Liver (tissue), 2 donors: ENCODE measurements at regions not wholly inside any gene's neighbourhood (a gene's known extent, or its start where the extent isn't known, plus 50 kb on each side); places are given as distances from the start of the nearest gene placed in this dataset.

Experiments
- TF ChIP-seq, protein P1 (sequence below): fragments of 150-350 bp; IDR thresholded peaks from 2 replicates; pipeline ENCODE4 v1.5.1; 2017; ENCODE audit warnings: improper control_type of control experiment, low read depth, low read length; ENCODE audit not compliant: missing input control
- TF ChIP-seq, protein P2 (sequence below): IDR thresholded peaks from 2 replicates; pipeline ENCODE4 v1.6.1; 2016; ENCODE audit warnings: antibody characterized with exemption
- TF ChIP-seq, protein P3 (sequence below): IDR thresholded peaks from 2 replicates; pipeline ENCODE4 v1.6.1; 2016; ENCODE audit warnings: antibody characterized with exemption
- donor health status: healthy.

DNA sequence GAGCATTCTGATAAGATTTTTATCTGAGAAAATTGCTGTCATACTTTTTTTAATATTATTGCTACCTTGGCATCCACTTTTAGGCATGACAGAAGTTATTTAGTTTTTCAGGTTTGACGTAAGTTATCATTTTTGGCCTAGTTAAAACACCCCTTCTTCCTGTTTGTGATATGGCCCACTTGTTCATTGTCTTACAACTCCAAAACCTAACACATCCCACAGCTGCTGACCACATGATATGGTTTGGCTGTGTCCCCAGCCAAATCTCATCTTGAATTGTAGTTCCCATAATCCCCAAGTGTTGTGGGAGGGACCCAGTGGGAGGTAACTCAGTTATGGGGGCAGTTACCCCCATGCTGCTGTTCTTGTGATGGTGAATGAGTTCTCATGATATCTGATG lies 388.1 kb downstream of the SLC4A3 start:
- TF ChIP-seq, protein P1, sequence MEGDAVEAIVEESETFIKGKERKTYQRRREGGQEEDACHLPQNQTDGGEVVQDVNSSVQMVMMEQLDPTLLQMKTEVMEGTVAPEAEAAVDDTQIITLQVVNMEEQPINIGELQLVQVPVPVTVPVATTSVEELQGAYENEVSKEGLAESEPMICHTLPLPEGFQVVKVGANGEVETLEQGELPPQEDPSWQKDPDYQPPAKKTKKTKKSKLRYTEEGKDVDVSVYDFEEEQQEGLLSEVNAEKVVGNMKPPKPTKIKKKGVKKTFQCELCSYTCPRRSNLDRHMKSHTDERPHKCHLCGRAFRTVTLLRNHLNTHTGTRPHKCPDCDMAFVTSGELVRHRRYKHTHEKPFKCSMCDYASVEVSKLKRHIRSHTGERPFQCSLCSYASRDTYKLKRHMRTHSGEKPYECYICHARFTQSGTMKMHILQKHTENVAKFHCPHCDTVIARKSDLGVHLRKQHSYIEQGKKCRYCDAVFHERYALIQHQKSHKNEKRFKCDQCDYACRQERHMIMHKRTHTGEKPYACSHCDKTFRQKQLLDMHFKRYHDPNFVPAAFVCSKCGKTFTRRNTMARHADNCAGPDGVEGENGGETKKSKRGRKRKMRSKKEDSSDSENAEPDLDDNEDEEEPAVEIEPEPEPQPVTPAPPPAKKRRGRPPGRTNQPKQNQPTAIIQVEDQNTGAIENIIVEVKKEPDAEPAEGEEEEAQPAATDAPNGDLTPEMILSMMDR: no peak
- TF ChIP-seq, protein P2, sequence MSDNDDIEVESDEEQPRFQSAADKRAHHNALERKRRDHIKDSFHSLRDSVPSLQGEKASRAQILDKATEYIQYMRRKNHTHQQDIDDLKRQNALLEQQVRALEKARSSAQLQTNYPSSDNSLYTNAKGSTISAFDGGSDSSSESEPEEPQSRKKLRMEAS: no peak
- TF ChIP-seq, protein P3, sequence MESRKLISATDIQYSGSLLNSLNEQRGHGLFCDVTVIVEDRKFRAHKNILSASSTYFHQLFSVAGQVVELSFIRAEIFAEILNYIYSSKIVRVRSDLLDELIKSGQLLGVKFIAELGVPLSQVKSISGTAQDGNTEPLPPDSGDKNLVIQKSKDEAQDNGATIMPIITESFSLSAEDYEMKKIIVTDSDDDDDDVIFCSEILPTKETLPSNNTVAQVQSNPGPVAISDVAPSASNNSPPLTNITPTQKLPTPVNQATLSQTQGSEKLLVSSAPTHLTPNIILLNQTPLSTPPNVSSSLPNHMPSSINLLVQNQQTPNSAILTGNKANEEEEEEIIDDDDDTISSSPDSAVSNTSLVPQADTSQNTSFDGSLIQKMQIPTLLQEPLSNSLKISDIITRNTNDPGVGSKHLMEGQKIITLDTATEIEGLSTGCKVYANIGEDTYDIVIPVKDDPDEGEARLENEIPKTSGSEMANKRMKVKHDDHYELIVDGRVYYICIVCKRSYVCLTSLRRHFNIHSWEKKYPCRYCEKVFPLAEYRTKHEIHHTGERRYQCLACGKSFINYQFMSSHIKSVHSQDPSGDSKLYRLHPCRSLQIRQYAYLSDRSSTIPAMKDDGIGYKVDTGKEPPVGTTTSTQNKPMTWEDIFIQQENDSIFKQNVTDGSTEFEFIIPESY: no peak
